ENCODE measurements at regions not wholly inside any gene's neighbourhood (a gene's known extent, or its start where the extent isn't known, plus 50 kb on each side); places are given as distances from the start of the nearest gene placed in this dataset.

GRCh38 chrY:7692701-7693100 lies 781.1 kb upstream of the AMELY start:
- Mint-ChIP-seq H3K9me3 (no peaks in the 10 kb centered on the region), H3K36me3 (no peaks in the 10 kb centered on the region), H3K27ac (no peak overlapping the region), H3K4me1 (no peaks in the 10 kb centered on the region), H3K27me3 (no peaks in the 10 kb centered on the region), H3K4me3 (no peak overlapping the region)
- no peaks in the 10 kb centered on the region for H3K9me3 ChIP-seq (ENCODE audit: control insufficient read depth in 1 of 2, low read length in 2 of 2)
- no peaks in the 10 kb centered on the region for H3K4me1 ChIP-seq (ENCODE audit: insufficient read depth, low read length)
- no peak overlapping the region for H3K27ac ChIP-seq (ENCODE audit: low read depth, low read length)
- H3K4me3 ChIP-seq (ENCODE audit: low read length in 2 of 2) = no peak overlapping the region
- no peaks in the 10 kb centered on the region for H3K36me3 ChIP-seq (ENCODE audit: insufficient read depth, low read length)
- ChIA-PET CTCF (ENCODE audit: partially characterized antibody) (no interaction called here), POLR2A (ENCODE audit: partially characterized antibody) (no interaction called here)
- intact Hi-C loops (cut with micrococcal nuclease) = no loop called here
- DNase-seq = no peak
- no peaks in the 10 kb centered on the region for H3K27me3 ChIP-seq (ENCODE audit: insufficient read depth, low read length)

- no peaks in the 10 kb centered on the region for H3K4me1 ChIP-seq (ENCODE audit: insufficient read depth, low read length)
- no peaks in the 10 kb centered on the region for H3K27me3 ChIP-seq (ENCODE audit: insufficient read depth, low read length)
- Mint-ChIP-seq H3K27ac (no peak overlapping the region), H3K27me3 (no peaks in the 10 kb centered on the region), H3K4me3 (no peak overlapping the region), H3K36me3 (no peaks in the 10 kb centered on the region), H3K4me1 (no peaks in the 10 kb centered on the region), H3K9me3 (no peaks in the 10 kb centered on the region)
- no peaks in the 10 kb centered on the region for H3K9me3 ChIP-seq (ENCODE audit: control insufficient read depth in 1 of 2, low read length in 2 of 2)
- CTCF ChIA-PET (ENCODE audit: partially characterized antibody) = no interaction called here
- no peaks in the 10 kb centered on the region for H3K36me3 ChIP-seq (ENCODE audit: insufficient read depth, low read length)
- H3K27ac ChIP-seq (ENCODE audit: low read depth, low read length) = no peak overlapping the region
- intact Hi-C loops (cut with micrococcal nuclease) = no loop called here
- H3K4me3 ChIP-seq (ENCODE audit: low read length in 2 of 2) = no peak overlapping the region
- no peak for DNase-seq
- POLR2A ChIA-PET (ENCODE audit: partially characterized antibody) = no interaction called here
Measured at GRCh38 chrY:7687086-7687485, 775.5 kb upstream of the AMELY start.

- no peaks in the 10 kb centered on the region for H3K36me3 ChIP-seq (ENCODE audit: insufficient read depth, low read length)
- H3K4me3 ChIP-seq (ENCODE audit: low read length in 2 of 2) = no peak overlapping the region
- DNase-seq = no peak
- ChIA-PET CTCF (ENCODE audit: partially characterized antibody) (no interaction called here), POLR2A (ENCODE audit: partially characterized antibody) (no interaction called here)
- H3K4me1 Mint-ChIP-seq = no peaks in the 10 kb centered on the region
- no peaks in the 10 kb centered on the region for H3K4me1 ChIP-seq (ENCODE audit: insufficient read depth, low read length)
- H3K27me3 Mint-ChIP-seq = no peaks in the 10 kb centered on the region
- no peaks in the 10 kb centered on the region for H3K9me3 Mint-ChIP-seq
- H3K9me3 ChIP-seq (ENCODE audit: control insufficient read depth in 1 of 2, low read length in 2 of 2) = no peaks in the 10 kb centered on the region
- no peaks in the 10 kb centered on the region for H3K36me3 Mint-ChIP-seq
- no peak overlapping the region for H3K4me3 Mint-ChIP-seq
- intact Hi-C loops (cut with micrococcal nuclease) = no loop called here
- H3K27ac Mint-ChIP-seq = no peak overlapping the region
- no peaks in the 10 kb centered on the region for H3K27me3 ChIP-seq (ENCODE audit: insufficient read depth, low read length)
- no peak overlapping the region for H3K27ac ChIP-seq (ENCODE audit: low read depth, low read length)
Measured at GRCh38 chrY:7684546-7684945, 773.0 kb upstream of the AMELY start.

GRCh38 chrY:7682386-7682785 lies 770.8 kb upstream of the AMELY start:
- H3K4me3 Mint-ChIP-seq = no peak overlapping the region
- H3K9me3 Mint-ChIP-seq = no peaks in the 10 kb centered on the region
- H3K4me1 Mint-ChIP-seq = no peaks in the 10 kb centered on the region
- Histone ChIP-seq H3K36me3 (ENCODE audit: insufficient read depth, low read length) (no peaks in the 10 kb centered on the region), H3K4me1 (ENCODE audit: insufficient read depth, low read length) (no peaks in the 10 kb centered on the region), H3K4me3 (ENCODE audit: low read length in 2 of 2) (no peak overlapping the region), H3K27me3 (ENCODE audit: insufficient read depth, low read length) (no peaks in the 10 kb centered on the region), H3K9me3 (ENCODE audit: control insufficient read depth in 1 of 2, low read length in 2 of 2) (no peaks in the 10 kb centered on the region), H3K27ac (ENCODE audit: low read depth, low read length) (no peak overlapping the region)
- H3K27me3 Mint-ChIP-seq = no peaks in the 10 kb centered on the region
- no peak for DNase-seq
- H3K27ac Mint-ChIP-seq = no peak overlapping the region
- H3K36me3 Mint-ChIP-seq = no peaks in the 10 kb centered on the region
- ChIA-PET POLR2A (ENCODE audit: partially characterized antibody) (no interaction called here), CTCF (ENCODE audit: partially characterized antibody) (no interaction called here)
- intact Hi-C loops (cut with micrococcal nuclease) = no loop called here

GRCh38 chrY:7681426-7681825 lies 769.9 kb upstream of the AMELY start:
- ChIA-PET CTCF (ENCODE audit: partially characterized antibody) (no interaction called here), POLR2A (ENCODE audit: partially characterized antibody) (no interaction called here)
- Mint-ChIP-seq H3K9me3 (no peaks in the 10 kb centered on the region), H3K27me3 (no peaks in the 10 kb centered on the region), H3K4me3 (no peak overlapping the region), H3K27ac (no peak overlapping the region), H3K4me1 (no peaks in the 10 kb centered on the region), H3K36me3 (no peaks in the 10 kb centered on the region)
- no peak overlapping the region for H3K4me3 ChIP-seq (ENCODE audit: low read length in 2 of 2)
- no peaks in the 10 kb centered on the region for H3K36me3 ChIP-seq (ENCODE audit: insufficient read depth, low read length)
- DNase-seq = no peak
- no peaks in the 10 kb centered on the region for H3K4me1 ChIP-seq (ENCODE audit: insufficient read depth, low read length)
- H3K27me3 ChIP-seq (ENCODE audit: insufficient read depth, low read length) = no peaks in the 10 kb centered on the region
- H3K9me3 ChIP-seq (ENCODE audit: control insufficient read depth in 1 of 2, low read length in 2 of 2) = no peaks in the 10 kb centered on the region
- intact Hi-C loops (cut with micrococcal nuclease) = no loop called here
- H3K27ac ChIP-seq (ENCODE audit: low read depth, low read length) = no peak overlapping the region

- Histone ChIP-seq H3K4me1 (ENCODE audit: insufficient read depth, low read length) (no peaks in the 10 kb centered on the region), H3K27me3 (ENCODE audit: insufficient read depth, low read length) (no peaks in the 10 kb centered on the region), H3K27ac (ENCODE audit: low read depth, low read length) (no peak overlapping the region), H3K4me3 (ENCODE audit: low read length in 2 of 2) (no peak overlapping the region), H3K9me3 (ENCODE audit: control insufficient read depth in 1 of 2, low read length in 2 of 2) (no peaks in the 10 kb centered on the region), H3K36me3 (ENCODE audit: insufficient read depth, low read length) (no peaks in the 10 kb centered on the region)
- no peak for DNase-seq
- Mint-ChIP-seq H3K9me3 (no peaks in the 10 kb centered on the region), H3K27me3 (peaks cover 0 to 4% of the 10 kb centered on the region in 2 donors), H3K36me3 (no peaks in the 10 kb centered on the region), H3K4me1 (no peaks in the 10 kb centered on the region), H3K27ac (no peak overlapping the region), H3K4me3 (no peak overlapping the region)
- POLR2A ChIA-PET (ENCODE audit: partially characterized antibody) = no interaction called here
- intact Hi-C loops (cut with micrococcal nuclease) = no loop called here
- CTCF ChIA-PET (ENCODE audit: partially characterized antibody) = no interaction called here
Measured at GRCh38 chrY:7674465-7674864, 762.9 kb upstream of the AMELY start.

- H3K36me3 Mint-ChIP-seq = no peaks in the 10 kb centered on the region
- ChIA-PET CTCF (ENCODE audit: partially characterized antibody) (no interaction called here), POLR2A (ENCODE audit: partially characterized antibody) (no interaction called here)
- H3K4me1 ChIP-seq (ENCODE audit: insufficient read depth, low read length) = no peaks in the 10 kb centered on the region
- no peaks in the 10 kb centered on the region for H3K9me3 Mint-ChIP-seq
- H3K36me3 ChIP-seq (ENCODE audit: insufficient read depth, low read length) = no peaks in the 10 kb centered on the region
- H3K27ac ChIP-seq (ENCODE audit: low read depth, low read length) = no peak overlapping the region
- no peak for DNase-seq
- H3K4me3 Mint-ChIP-seq = no peak overlapping the region
- H3K4me3 ChIP-seq (ENCODE audit: low read length in 2 of 2) = no peak overlapping the region
- H3K27ac Mint-ChIP-seq = no peak overlapping the region
- H3K9me3 ChIP-seq (ENCODE audit: control insufficient read depth in 1 of 2, low read length in 2 of 2) = no peaks in the 10 kb centered on the region
- H3K4me1 Mint-ChIP-seq = no peaks in the 10 kb centered on the region
- intact Hi-C loops (cut with micrococcal nuclease) = no loop called here
- H3K27me3 Mint-ChIP-seq = peaks cover 0 to 4% of the 10 kb centered on the region in 2 donors
- no peaks in the 10 kb centered on the region for H3K27me3 ChIP-seq (ENCODE audit: insufficient read depth, low read length)
Measured at GRCh38 chrY:7672796-7673195, 761.2 kb upstream of the AMELY start.

GRCh38 chrY:7663261-7663660 lies 751.7 kb upstream of the AMELY start:
- intact Hi-C loops (cut with micrococcal nuclease) = no loop called here
- Histone ChIP-seq H3K9me3 (ENCODE audit: control insufficient read depth in 1 of 2, low read length in 2 of 2) (no peaks in the 10 kb centered on the region), H3K27ac (ENCODE audit: low read depth, low read length) (no peak overlapping the region), H3K4me1 (ENCODE audit: insufficient read depth, low read length) (no peaks in the 10 kb centered on the region), H3K4me3 (ENCODE audit: low read length in 2 of 2) (no peak overlapping the region), H3K27me3 (ENCODE audit: insufficient read depth, low read length) (no peaks in the 10 kb centered on the region), H3K36me3 (ENCODE audit: insufficient read depth, low read length) (no peaks in the 10 kb centered on the region)
- no peak for DNase-seq
- no peaks in the 10 kb centered on the region for H3K36me3 Mint-ChIP-seq
- POLR2A ChIA-PET (ENCODE audit: partially characterized antibody) = no interaction called here
- H3K27ac Mint-ChIP-seq = no peak overlapping the region
- H3K4me1 Mint-ChIP-seq = no peaks in the 10 kb centered on the region
- H3K27me3 Mint-ChIP-seq = peaks cover 0 to 3% of the 10 kb centered on the region in 2 donors
- CTCF ChIA-PET (ENCODE audit: partially characterized antibody) = no interaction called here
- no peak overlapping the region for H3K4me3 Mint-ChIP-seq
- H3K9me3 Mint-ChIP-seq = no peaks in the 10 kb centered on the region
